ENCODE measurements at regions not wholly inside any gene's neighbourhood (a gene's known extent, or its start where the extent isn't known, plus 50 kb on each side); places are given as distances from the start of the nearest gene placed in this dataset.
"Not testable (repeated sequence)": the region's sequence is repeated elsewhere in the genome, so short reads cannot be mapped to it uniquely, and the experiment has no call there.

- no peak for DNase-seq
Observed at GRCh38 chr2:16071039-16071864, 130.9 kb downstream of the MYCN start.

- no peak for DNase-seq
Observed at GRCh38 chr2:16070648-16070971, 130.3 kb downstream of the MYCN start.

DNA sequence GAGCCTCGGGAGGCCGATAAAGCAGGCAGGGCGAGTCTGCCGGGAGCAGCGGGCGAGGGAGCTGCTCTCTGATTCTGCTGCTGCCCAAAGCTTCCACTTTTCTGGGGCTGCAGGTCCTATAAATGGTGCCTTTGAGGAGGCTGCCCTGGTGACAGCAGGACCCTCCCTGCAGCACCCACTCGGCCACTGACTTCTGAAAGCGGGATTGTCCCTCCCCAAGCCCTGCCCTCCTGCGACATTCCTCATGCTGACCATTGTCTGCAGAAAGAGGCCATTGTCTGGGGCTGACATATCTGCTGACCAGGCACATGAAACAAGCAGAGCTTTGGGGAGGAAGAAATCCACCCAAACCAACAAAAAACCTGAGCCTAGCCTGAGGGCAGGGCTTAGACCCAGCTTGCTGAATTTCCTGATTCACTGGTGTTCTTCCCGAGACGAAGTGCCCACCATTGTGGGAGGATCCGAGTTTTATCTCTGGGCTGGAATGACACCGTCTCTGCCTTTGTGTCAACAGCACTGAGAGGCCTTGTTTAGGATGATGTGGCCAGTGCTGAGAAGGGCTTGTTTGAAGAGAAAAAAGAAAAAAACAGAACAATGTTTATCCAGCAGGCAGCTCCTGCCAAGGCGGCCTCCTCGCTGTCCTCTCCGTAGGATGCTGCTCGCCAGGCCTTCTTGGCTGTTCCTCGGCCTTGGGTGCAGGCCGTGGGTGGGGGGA lies 129.7 kb downstream of the MYCN start:
- no peak for DNase-seq

DNA sequence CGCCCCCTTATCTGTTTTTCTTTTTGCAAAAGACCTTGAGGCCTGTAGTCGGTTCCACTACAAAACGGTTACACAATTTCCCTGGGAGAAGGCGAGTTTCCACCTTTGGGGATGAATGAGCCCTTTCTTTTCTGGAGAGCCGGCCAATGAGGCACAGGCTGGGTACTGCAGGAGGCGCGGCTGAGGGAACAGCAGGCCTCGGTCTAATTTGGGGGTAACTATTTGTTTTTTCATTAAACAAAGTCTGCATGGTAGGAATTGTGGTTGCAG lies 129.2 kb downstream of the MYCN start:
- DNase-seq = no peak

GRCh38 chr2:16068552-16068940 lies 128.2 kb downstream of the MYCN start:
- DNase-seq = no peak

DNA sequence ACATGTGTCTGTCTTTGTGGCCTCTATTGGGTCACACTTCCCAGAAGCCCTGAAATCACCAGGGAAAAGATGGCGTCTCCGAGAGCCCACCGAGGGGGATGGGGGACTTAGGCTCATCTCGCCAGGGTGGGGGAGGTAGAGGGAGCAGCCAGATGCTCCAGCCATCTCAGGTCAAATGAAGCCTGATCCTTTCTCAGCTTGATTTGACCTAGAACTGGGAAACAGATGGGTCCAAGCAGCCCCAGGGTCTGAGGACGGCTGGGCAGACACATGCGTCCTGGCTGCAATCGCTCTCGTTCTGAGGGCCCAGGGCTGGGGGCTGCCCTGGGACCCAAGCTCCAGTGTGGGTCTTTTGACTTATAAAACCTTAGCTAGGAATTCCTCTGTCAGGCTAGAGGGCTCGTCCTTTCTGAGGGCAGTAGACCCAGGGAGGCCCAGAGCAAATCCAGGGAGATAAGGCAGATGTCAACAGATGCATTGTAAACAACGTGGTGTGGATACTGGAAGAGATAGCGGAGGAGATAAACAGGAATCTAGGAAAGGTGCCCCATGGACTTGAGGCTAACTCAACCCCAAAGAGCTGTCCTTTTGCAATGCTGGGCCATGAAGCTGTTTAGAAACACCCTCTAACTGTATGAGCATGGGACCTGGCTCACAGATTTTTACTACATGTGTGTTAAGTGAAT lies 127.7 kb downstream of the MYCN start:
- DNase-seq = no peak

GRCh38 chr2:16067444-16067843 lies 127.1 kb downstream of the MYCN start:
- no peak for DNase-seq

GRCh38 chr2:16067037-16067406 lies 126.7 kb downstream of the MYCN start:
- DNase-seq = no peak

DNA sequence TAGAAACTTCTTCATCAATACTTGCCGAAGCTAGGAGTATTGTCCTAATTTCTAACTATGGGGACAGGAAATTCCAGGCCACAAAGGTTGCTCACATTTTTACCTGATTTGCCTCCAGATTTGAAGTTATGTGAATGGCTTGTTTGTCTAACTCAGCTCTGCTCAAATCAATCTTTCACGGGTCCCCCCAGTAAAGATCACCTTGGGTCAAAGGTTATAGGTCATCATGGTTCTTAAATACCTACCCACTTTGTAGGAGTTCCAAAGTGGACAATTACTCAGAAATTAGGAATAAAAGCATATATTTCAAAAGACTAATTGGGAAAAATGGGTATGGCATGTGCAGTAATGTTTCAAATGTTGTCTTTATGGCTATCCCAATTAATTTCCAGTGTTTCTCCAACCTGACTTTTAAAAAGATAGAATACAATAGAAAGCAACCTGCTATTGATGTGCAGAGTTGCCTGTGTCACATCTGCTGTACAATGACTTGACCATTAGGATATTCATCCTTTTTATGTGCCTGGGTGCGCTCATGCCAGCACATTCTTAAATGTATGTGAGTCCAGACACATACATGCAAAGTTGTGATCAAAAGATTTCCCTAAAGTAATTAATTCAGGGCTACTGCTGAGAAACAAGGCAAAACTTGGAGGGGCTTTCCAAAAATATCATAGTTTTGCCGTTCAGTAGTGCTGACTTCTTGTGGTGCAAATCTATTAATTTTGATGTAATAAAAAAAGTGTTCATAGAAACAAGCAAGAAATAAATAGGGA lies 126.1 kb downstream of the MYCN start:
- DNase-seq = no peak

GRCh38 chr2:16065272-16066069 lies 125.1 kb downstream of the MYCN start:
- DNase-seq = not testable (repeated sequence)

DNA sequence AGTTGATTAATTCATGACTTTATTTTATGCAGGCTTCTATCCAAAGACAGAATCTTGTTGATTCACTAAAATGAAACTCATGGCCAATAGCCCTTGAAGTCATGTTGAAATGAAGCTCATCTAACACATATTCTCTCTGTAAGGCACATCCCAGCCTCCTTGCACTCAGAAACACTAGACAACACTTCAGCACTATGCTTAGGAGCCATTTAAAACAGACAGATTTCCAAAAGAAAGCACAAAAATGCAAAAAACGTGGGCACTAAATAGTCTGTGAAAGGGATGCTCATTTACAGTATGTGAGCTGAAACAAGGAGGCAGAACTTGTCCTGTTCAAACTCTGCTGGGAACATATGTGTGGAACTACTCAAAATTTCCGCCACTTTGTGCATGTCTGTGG lies 124.4 kb downstream of the MYCN start:
- no peak for DNase-seq

DNA sequence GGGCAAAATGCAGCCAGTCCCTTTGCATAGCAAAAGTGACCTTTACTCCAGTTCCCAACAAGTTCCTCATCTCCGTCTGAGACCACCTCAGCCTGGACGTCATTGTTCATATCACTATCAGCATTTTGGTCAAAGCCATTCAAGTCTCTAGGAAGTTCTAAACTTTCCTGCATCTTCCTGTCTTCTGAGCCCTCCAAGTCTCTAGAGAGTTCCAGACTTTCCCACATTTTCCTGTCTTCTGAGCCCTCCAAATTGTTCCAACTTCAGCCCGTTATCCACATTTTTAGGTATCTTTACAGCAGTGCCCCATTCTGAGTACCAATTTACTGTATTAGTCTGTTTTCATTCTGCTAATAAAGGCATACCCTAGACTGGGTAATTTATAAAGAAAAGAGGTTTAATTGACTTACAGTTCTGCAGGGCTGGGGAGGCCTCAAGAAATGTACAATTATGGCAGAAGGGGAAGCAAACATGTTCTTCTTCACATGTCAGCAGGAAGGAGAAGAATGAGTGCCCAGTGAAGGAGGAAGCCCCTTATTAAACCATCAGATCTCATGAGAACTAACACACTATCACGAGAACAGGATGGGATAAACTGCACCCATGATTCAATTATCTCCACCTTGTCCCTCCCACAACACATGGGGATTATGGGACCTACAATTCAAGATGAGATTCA lies 123.7 kb downstream of the MYCN start:
- no peak for DNase-seq

DNA sequence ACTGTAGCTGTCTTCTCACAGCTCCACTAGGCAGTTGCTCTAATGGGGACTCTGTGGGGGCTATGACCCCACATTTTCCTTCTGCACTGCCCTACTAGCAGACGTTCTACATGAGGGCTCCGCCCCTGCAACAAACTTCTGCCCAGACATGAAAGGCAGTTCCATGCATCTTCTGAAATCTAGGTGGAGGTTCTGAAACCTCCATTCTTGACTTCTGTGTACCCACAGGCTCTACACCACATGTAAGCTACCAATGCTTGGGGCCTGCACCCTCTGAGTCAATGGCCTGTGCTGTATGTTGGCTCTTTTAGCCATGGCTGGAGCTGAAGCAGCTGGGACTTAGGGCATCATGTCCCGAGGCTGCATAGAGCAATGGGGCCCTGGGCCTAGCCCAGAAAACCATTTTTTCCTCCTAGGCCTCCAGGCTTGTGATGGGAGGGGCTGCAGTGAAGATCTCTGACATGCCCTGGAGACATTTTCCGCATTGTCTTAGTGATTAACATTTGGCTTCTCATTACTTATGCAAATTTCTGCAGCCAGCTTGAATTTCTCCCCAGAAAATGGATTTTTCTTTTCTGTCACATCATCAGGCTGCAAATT lies 123.0 kb downstream of the MYCN start:
- DNase-seq = no peak

- DNase-seq = no peak
Observed at GRCh38 chr2:16062471-16063250, 122.3 kb downstream of the MYCN start.

GRCh38 chr2:16061441-16062217 lies 121.3 kb downstream of the MYCN start:
- DNase-seq = no peak

DNA sequence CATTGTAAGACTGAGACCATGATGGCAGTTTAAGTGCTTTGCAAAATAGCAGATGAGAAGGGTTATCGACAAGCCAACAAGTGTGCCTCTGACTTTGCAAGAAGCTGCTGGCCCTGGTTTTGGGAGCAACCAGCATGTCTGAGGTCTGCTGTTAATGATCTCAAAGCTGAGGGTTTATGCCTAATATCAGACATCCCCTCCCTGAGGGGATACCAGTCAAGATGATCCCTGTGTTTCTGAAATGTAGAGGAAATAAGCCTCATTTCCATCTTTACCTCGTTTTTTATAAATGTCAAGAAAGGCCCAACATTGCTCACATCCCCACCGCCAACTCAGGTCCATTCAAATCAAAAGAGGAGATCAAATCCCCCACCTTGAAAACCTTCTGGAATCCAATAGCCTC lies 120.6 kb downstream of the MYCN start:
- DNase-seq = no peak

GRCh38 chr2:16060125-16060935 lies 120.0 kb downstream of the MYCN start:
- no peak for DNase-seq

- no peak for DNase-seq
Observed at GRCh38 chr2:16059393-16060016, 119.2 kb downstream of the MYCN start.

All from activated T-cell treated with anti-CD3 and anti-CD28 coated beads, Interleukin-2, amount 50 U/mL, for 1 hour (primary cell).